Endothelial cell of umbilical vein (primary cell): ENCODE measurements at regions not wholly inside any gene's neighbourhood (a gene's known extent, or its start where the extent isn't known, plus 50 kb on each side); places are given as distances from the start of the nearest gene placed in this dataset.

Experiments
- BruUV-seq: library from RNA; stranded (reverse); fragments of 400-500 nt; replicated peaks from 2 replicates; lab custom pipeline; 2021; lab: Mats Ljungman, UMichigan
- CTCF ChIA-PET: fragments of 300-600, 350-600 bp; sonication (Branson Sonifier 250); formaldehyde crosslinking; loops from one replicate; lab custom pipeline; 2021; ENCODE audit warnings: antibody characterized with exemption, inconsistent platforms; lab: Charles Lee
- POLR2A ChIA-PET: fragments of 300-600, 350-600 bp; sonication (Branson Sonifier 250); formaldehyde crosslinking; loops from one replicate; lab custom pipeline; 2021; ENCODE audit warnings: antibody characterized with exemption, inconsistent platforms; lab: Charles Lee
- DNase-seq: peaks from one replicate; pipeline ENCODE4 v3.0.0-alpha.2; 2011; ENCODE audit warnings: low read depth, low spot score
- FAIRE-seq: peaks from 2 replicates; lab custom pipeline; 2011; peaks lifted over from hg19 to GRCh38; lab: Jason Lieb, UNC
- H2AFZ ChIP-seq: 2 replicates; pipeline ENCODE4 v1.6.0; 2012; ENCODE audit warnings: low read depth, low read length, control low read depth, inconsistent platforms
- H3K27ac ChIP-seq: 2 replicates; pipeline ENCODE4 v1.5.1; 2011; ENCODE audit warnings: low read depth, mild to moderate bottlenecking, control low read depth, low read length, moderate library complexity; ENCODE audit not compliant: insufficient read depth
- H3K27me3 ChIP-seq, 2 experiments: 2 replicates each; pipeline versions ENCODE4 v1.6.0 to v1.6.1; 2011; ENCODE audit warnings: low read length in 2 of 2, mixed read lengths in 1 of 2; ENCODE audit not compliant: control insufficient read depth in 2 of 2, insufficient read depth in 2 of 2
- H3K36me3 ChIP-seq, 2 experiments: 2 replicates in 1 of 2; 3 replicates in 1 of 2; pipeline ENCODE4 v1.5.1; 2011; ENCODE audit warnings: low read length in 2 of 2, mild to moderate bottlenecking in 1 of 2, moderate library complexity in 1 of 2; ENCODE audit not compliant: control insufficient read depth in 2 of 2, insufficient read depth in 2 of 2; ENCODE audit errors: extremely low read depth in 1 of 2
- H3K4me1 ChIP-seq: 3 replicates; pipeline ENCODE4 v1.5.1; 2011; ENCODE audit warnings: mild to moderate bottlenecking, low read length; ENCODE audit not compliant: control insufficient read depth, insufficient read depth; ENCODE audit errors: extremely low read depth
- H3K4me2 ChIP-seq: 2 replicates; pipeline ENCODE4 v1.6.1; 2011; ENCODE audit warnings: low read length, control low read depth, mixed read lengths; ENCODE audit not compliant: insufficient read depth
- H3K4me3 ChIP-seq, 3 experiments: fragments of 200-600 bp in 1 of 3; sonication (generic), shearing (Covaris generic) in 1 of 3; replicated peaks in 1 of 3; 2 replicates each; pipeline ENCODE4 v1.5.1; 2011 to 2016; ENCODE audit warnings: control low read depth in 3 of 3, low read length in 3 of 3, mild to moderate bottlenecking in 2 of 3, inconsistent platforms in 1 of 3, low read depth in 1 of 3, moderate library complexity in 1 of 3; ENCODE audit not compliant: insufficient read depth in 1 of 3
- H3K79me2 ChIP-seq: 2 replicates; pipeline ENCODE4 v1.6.0; 2012; ENCODE audit warnings: low read length, inconsistent platforms; ENCODE audit not compliant: control insufficient read depth, insufficient read depth
- H3K9ac ChIP-seq: replicated peaks from 2 replicates; pipeline ENCODE3; 2011; ENCODE audit warnings: low read length, control low read depth; ENCODE audit not compliant: insufficient read depth; ENCODE audit errors: extremely low read depth
- H3K9me1 ChIP-seq: replicated peaks from 3 replicates; pipeline ENCODE4 v1.6.0; 2011; ENCODE audit warnings: mild to moderate bottlenecking, low read length; ENCODE audit not compliant: control insufficient read depth, insufficient read depth; ENCODE audit errors: extremely low read depth
- H3K9me3 ChIP-seq: replicated peaks from 2 replicates; pipeline ENCODE4 v1.5.1; 2012; ENCODE audit warnings: low read length, inconsistent platforms; ENCODE audit not compliant: control insufficient read depth, insufficient read depth
- H4K20me1 ChIP-seq: replicated peaks from 2 replicates; pipeline ENCODE3; 2011; ENCODE audit warnings: mild to moderate bottlenecking, low read length; ENCODE audit not compliant: control insufficient read depth, insufficient read depth; ENCODE audit errors: extremely low read depth
- EZH2 ChIP-seq: IDR thresholded peaks from 2 replicates; pipeline ENCODE4 v1.6.1; 2012; ENCODE audit warnings: borderline replicate concordance, low read depth, mild to moderate bottlenecking, moderate library complexity, low read length, inconsistent platforms; ENCODE audit not compliant: severe bottlenecking
- FOS ChIP-seq: IDR thresholded peaks from 2 replicates; pipeline ENCODE4 v1.6.1; 2011; ENCODE audit warnings: mild to moderate bottlenecking, low read length, moderate library complexity, borderline replicate concordance; ENCODE audit not compliant: insufficient read depth
- GATA2 ChIP-seq: IDR thresholded peaks from 2 replicates; pipeline ENCODE4 v1.7.0; 2011; ENCODE audit warnings: low read depth, mild to moderate bottlenecking, moderate library complexity, mixed read lengths, low read length; ENCODE audit not compliant: insufficient read length, insufficient read depth
- POLR2AphosphoS5 ChIP-seq: IDR thresholded peaks from 2 replicates; pipeline ENCODE4 v1.6.1; 2012; ENCODE audit warnings: low read depth, mild to moderate bottlenecking, control low read depth, low read length, moderate library complexity; ENCODE audit not compliant: insufficient read depth
- dilution Hi-C: fragments of 300-500 bp; cut with MboI; formaldehyde crosslinking; loops from one replicate; pipeline ENCODE4 v1.15.0; 2019; ENCODE audit warnings: low sequenced_read_pairs; ENCODE audit not compliant: extremely low pct_ligation_motif_present
- intact Hi-C: fragments of 100-400 bp; cut with micrococcal nuclease; formaldehyde crosslinking; loops from one replicate; pipeline ENCODE4 v1.10.0; 2022

DNA sequence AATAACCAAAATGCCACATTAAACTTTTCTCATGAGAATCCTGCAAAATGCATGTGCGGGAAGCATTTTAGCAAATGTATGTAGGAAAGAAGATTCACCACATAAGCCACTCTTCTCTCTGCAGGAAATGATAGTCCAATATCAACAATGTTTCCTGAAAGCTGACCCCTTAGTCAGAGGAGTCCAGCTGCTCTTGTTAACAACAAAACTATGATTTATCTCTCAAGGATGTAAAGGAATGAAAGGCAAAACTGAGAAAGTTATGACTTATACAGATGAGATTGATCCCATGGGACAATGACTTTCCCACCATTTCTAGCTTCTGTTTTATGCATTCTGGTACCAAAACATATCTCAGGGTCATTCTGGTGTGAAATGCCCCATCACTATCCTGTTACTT lies 125.0 kb upstream of the EDNRA start:
- H3K9me1 ChIP-seq, result no peaks in the 10 kb centered on the region
- no peak overlapping the region for H3K27ac ChIP-seq
- H2AFZ ChIP-seq, result no peak overlapping the region
- FAIRE-seq, result no peak
- peaks cover 4% of the 10 kb centered on the region for H3K4me1 ChIP-seq
- dilution Hi-C loops (no loop called here), intact Hi-C loops (no loop called here)
- H3K9me3 ChIP-seq, result no peaks in the 10 kb centered on the region
- H3K27me3 ChIP-seq, result no peaks in the 10 kb centered on the region
- peak; percentile 39 for DNase-seq
- ChIA-PET POLR2A (no interaction called here), CTCF (no interaction called here)
- no peak overlapping the region for H3K4me2 ChIP-seq
- TF ChIP-seq FOS, result peak; percentile 41
- TF ChIP-seq GATA2, result peak; percentile 15
- TF ChIP-seq POLR2AphosphoS5, result no peak
- H4K20me1 ChIP-seq, result no peaks in the 10 kb centered on the region
- H3K36me3 ChIP-seq, result no peaks in the 10 kb centered on the region
- no peaks in the 10 kb centered on the region for H3K79me2 ChIP-seq
- H3K9ac ChIP-seq, result no peak overlapping the region
- no peak overlapping the region for H3K4me3 ChIP-seq
- no TSS peak for BruUV-seq

DNA sequence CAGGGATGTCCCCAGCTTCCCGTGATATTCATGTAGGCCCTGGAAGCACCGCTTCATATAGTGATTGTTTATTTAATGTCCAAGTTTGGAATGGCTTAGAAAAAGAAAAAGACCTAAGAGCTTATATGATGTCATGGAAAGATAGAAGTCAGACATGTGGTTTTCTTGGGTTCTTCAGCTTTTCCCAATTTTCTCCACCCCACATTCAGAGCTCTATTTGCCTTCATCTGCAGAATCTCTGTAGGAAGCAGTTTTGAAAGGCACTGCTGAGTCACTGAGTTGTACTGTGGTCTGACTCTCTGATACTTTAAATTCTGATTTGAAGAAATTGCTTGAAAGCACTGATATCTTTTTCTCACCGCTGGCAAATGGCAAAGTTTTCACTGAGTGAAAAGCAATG lies 120.6 kb upstream of the EDNRA start:
- Histone ChIP-seq H3K9me3 (no peaks in the 10 kb centered on the region), H4K20me1 (no peaks in the 10 kb centered on the region), H3K36me3 (no peaks in the 10 kb centered on the region), H3K9ac (no peak overlapping the region), H3K27ac (no peak overlapping the region), H2AFZ (no peak overlapping the region), H3K9me1 (no peaks in the 10 kb centered on the region), H3K4me2 (no peak overlapping the region), H3K79me2 (no peaks in the 10 kb centered on the region), H3K4me3 (no peak overlapping the region), H3K27me3 (no peaks in the 10 kb centered on the region), H3K4me1 (peaks cover 7% of the 10 kb centered on the region)
- FAIRE-seq (no peak), DNase-seq (no peak)
- BruUV-seq, result no TSS peak
- dilution Hi-C loops (no loop called here), intact Hi-C loops (no loop called here)
- TF ChIP-seq FOS, result peak; percentile 42
- no peak for TF ChIP-seq EZH2
- ChIA-PET POLR2A (no interaction called here), CTCF (interaction anchor here (0.7 to 1.8 kb wide), 3 partner anchors 10 to 229 kb away, joined by 3 to 6 read pairs (median 4); no protein-coding TSS in a partner anchor)
